GM12878 (cell line): ENCODE measurements at regions not wholly inside any gene's neighbourhood (a gene's known extent, or its start where the extent isn't known, plus 50 kb on each side); places are given as distances from the start of the nearest gene placed in this dataset.

Experiments used
- ATAC-seq: fragments of 200-7000 bp; cut with Tn5 transposase; 3 replicates; pipeline ENCODE4 v1.9.1; 2020; ENCODE audit warnings: mild to moderate bottlenecking, moderate library complexity
- BruUV-seq: library from RNA; stranded (reverse); fragments of 400-500 nt; replicated peaks from 2 replicates; lab custom pipeline; 2021; lab: Mats Ljungman, UMichigan
- CTCF ChIA-PET: fragments of 300-600 bp; sonication (Branson Sonifier 250); formaldehyde crosslinking; extraction: SDS; loops from one replicate; lab custom pipeline; 2021; ENCODE audit warnings: inconsistent platforms; lab: Yijun Ruan, JAX
- POLR2A ChIA-PET: fragments of 350-600 bp; formaldehyde crosslinking; extraction: SDS; loops from one replicate; lab custom pipeline; 2021; ENCODE audit warnings: inconsistent platforms; lab: Charles Lee
- RAD21 ChIA-PET: fragments of 300-600 bp; sonication (Branson Sonifier 250); formaldehyde crosslinking; loops from one replicate; lab custom pipeline; 2023; ENCODE audit warnings: antibody characterized with exemption; ENCODE audit not compliant: unreplicated experiment; lab: Charles Lee
- SMC1A ChIA-PET: fragments of 300-600 bp; sonication (Branson Sonifier 250); formaldehyde crosslinking; loops from one replicate; lab custom pipeline; 2023; ENCODE audit not compliant: unreplicated experiment, uncharacterized antibody; lab: Charles Lee
- DNase-seq: peaks from one replicate; pipeline ENCODE4 v3.0.0-alpha.2; 2011; ENCODE audit warnings: low read depth, low spot score
- FAIRE-seq: peaks from 3 replicates; lab custom pipeline; 2011; peaks lifted over from hg19 to GRCh38; lab: Jason Lieb, UNC
- H2AFZ ChIP-seq: 2 replicates; pipeline ENCODE4 v1.6.0; 2011; ENCODE audit warnings: low read depth, low read length, control low read depth; ENCODE audit not compliant: control insufficient read depth
- H3K27ac ChIP-seq: 2 replicates; pipeline ENCODE4 v1.5.1; 2011; ENCODE audit warnings: control low read depth; ENCODE audit not compliant: control insufficient read depth, insufficient read depth
- H3K27me3 ChIP-seq, 2 experiments: replicated peaks in 1 of 2; 2 replicates each; pipeline versions ENCODE4 v1.6.0 to v1.6.1; 2011; ENCODE audit warnings: low read length in 1 of 2; ENCODE audit not compliant: control insufficient read depth in 2 of 2, insufficient read depth in 2 of 2
- H3K36me3 ChIP-seq, 2 experiments: 2 replicates each; pipeline ENCODE4 v1.5.1; 2011; ENCODE audit warnings: low read length in 1 of 2; ENCODE audit not compliant: control insufficient read depth in 2 of 2, insufficient read depth in 2 of 2
- H3K4me1 ChIP-seq: 2 replicates; pipeline ENCODE4 v1.6.1; 2011; ENCODE audit warnings: mild to moderate bottlenecking, low read length, moderate library complexity, mixed read lengths; ENCODE audit not compliant: control insufficient read depth, insufficient read depth
- H3K4me2 ChIP-seq: 2 replicates; pipeline ENCODE4 v1.6.0; 2011; ENCODE audit warnings: control low read depth; ENCODE audit not compliant: control insufficient read depth, insufficient read depth
- H3K4me3 ChIP-seq: fragments of 200-600 bp; sonication (generic); 2 replicates; pipeline ENCODE4 v1.5.1; 2016
- H3K79me2 ChIP-seq: 2 replicates; pipeline ENCODE4 v1.6.0; 2011; ENCODE audit warnings: low read length; ENCODE audit not compliant: control insufficient read depth, insufficient read depth
- H3K9ac ChIP-seq: 2 replicates; pipeline ENCODE4 v1.8.0; 2011; ENCODE audit warnings: low read length, control low read depth, mixed read lengths; ENCODE audit not compliant: control insufficient read depth, insufficient read depth
- H3K9me3 ChIP-seq: replicated peaks from 3 replicates; pipeline ENCODE4 v1.5.1; 2011; ENCODE audit warnings: mild to moderate bottlenecking, low read length; ENCODE audit not compliant: control insufficient read depth, insufficient read depth
- H4K20me1 ChIP-seq: 2 replicates; pipeline ENCODE4 v1.6.0; 2011; ENCODE audit not compliant: control insufficient read depth, insufficient read depth
- CREB1 ChIP-seq: IDR thresholded peaks from 2 replicates; pipeline ENCODE4 v1.6.1; 2012; ENCODE audit warnings: low read depth, mild to moderate bottlenecking, inconsistent platforms
- CREM ChIP-seq: IDR thresholded peaks from 2 replicates; pipeline ENCODE4 v1.6.1; 2014; ENCODE audit warnings: antibody characterized with exemption, low read depth
- IKZF1 ChIP-seq: fragments of 450-650 bp; conservative IDR thresholded peaks from 2 replicates; pipeline ENCODE4 v1.6.1; 2017; ENCODE audit warnings: antibody characterized with exemption, mild to moderate bottlenecking
- KLF5 ChIP-seq: fragments of 450-650 bp; IDR thresholded peaks from 2 replicates; pipeline ENCODE4 v1.6.1; 2014; ENCODE audit warnings: mild to moderate bottlenecking; ENCODE audit not compliant: partially characterized antibody
- LARP7 ChIP-seq: fragments of 450-650 bp; IDR thresholded peaks from 2 replicates; pipeline ENCODE4 v1.6.1; 2017; ENCODE audit warnings: mild to moderate bottlenecking
- NR2C1 ChIP-seq: fragments of 450-650 bp; IDR thresholded peaks from 2 replicates; pipeline ENCODE4 v1.6.1; 2017; ENCODE audit warnings: antibody characterized with exemption, mild to moderate bottlenecking, moderate library complexity
- NR2C2 ChIP-seq: IDR thresholded peaks from 2 replicates; pipeline ENCODE4 v1.6.1; 2011; ENCODE audit warnings: borderline replicate concordance, low read depth; ENCODE audit not compliant: control insufficient read depth, insufficient read length
- NRF1 ChIP-seq: conservative IDR thresholded peaks from 2 replicates; pipeline ENCODE4 v1.6.1; 2011; ENCODE audit warnings: mild to moderate bottlenecking, low read depth, low read length, improper control_type of control experiment
- PAX5 ChIP-seq: IDR thresholded peaks from 2 replicates; pipeline ENCODE4 v1.6.1; 2011; ENCODE audit warnings: low read depth, low read length, borderline replicate concordance
- ZNF274 ChIP-seq: IDR thresholded peaks from one replicate; pipeline ENCODE4 v1.8.0; 2011; ENCODE audit not compliant: insufficient read length, insufficient read depth
- WGBS: methylation state at CpG from one replicate; pipeline ENCODE4 v1.1.6; 2016; ENCODE audit warnings: low lambda C conversion rate; ENCODE audit not compliant: insufficient replicate concordance, insufficient coverage; ENCODE audit errors: missing lambda C conversion rate; 5-methylcytosine and 5-hydroxymethylcytosine counted together
- in situ Hi-C: fragments of 300-500 bp; cut with MboI; formaldehyde crosslinking; loops from 9 replicates; pipeline ENCODE4 v1.14.3; 2018; ENCODE audit warnings: mixed read lengths
- intact Hi-C: fragments of 100-400 bp; cut with micrococcal nuclease; formaldehyde crosslinking; loops from one replicate; pipeline ENCODE4 v1.14.2; 2022; ENCODE audit not compliant: unreplicated experiment
- TF ChIP-seq, protein P1 (sequence below): IDR thresholded peaks from 2 replicates; pipeline ENCODE4 v1.6.1; 2011; ENCODE audit warnings: mild to moderate bottlenecking, low read depth, low read length, moderate library complexity; ENCODE audit not compliant: insufficient replicate concordance
- TF ChIP-seq, protein P2 (sequence below): fragments of 450-650 bp; formaldehyde crosslinking; IDR thresholded peaks from 2 replicates; pipeline ENCODE4 v1.4.0; 2022; ENCODE audit warnings: mild to moderate bottlenecking, moderate library complexity
- TF ChIP-seq, protein P3 (sequence below): fragments of 450-650 bp; IDR thresholded peaks from 2 replicates; pipeline ENCODE4 v1.6.1; 2014; ENCODE audit warnings: mild to moderate bottlenecking

DNA sequence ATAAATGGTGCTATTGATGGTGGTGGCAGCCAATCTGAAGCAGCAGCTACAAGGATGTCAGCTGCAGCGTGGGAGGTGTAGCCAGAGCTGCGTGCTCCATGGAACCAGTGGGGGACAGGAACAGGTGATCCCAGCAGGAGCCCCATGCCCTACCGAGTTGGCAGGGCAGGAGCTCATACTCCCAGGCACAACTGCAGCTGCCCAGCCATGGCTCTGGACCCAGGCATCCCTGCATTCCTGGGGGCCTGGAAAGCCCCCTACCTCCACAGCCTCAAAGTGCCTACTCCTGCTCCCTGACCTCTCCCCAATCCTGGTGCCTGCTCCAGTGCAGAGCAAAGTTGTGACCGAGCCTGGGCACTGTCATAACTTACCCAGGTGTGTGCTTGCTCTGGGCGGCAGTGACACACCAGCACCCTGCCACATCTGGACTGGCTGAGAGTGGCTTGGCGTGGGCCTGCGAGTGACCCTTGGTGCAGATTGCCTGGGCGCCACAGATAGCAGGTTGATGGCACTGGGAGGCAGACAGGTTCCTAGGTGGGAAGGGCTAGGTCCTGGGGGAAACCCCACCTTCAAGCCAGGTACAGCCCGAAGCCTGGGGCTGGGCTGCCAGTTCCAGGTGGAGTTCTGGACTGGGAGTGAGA is 101.1 kb downstream of the DCAF12L2 start (continued):
- no peak for TF ChIP-seq NRF1
- no peak for TF ChIP-seq KLF5

DNA sequence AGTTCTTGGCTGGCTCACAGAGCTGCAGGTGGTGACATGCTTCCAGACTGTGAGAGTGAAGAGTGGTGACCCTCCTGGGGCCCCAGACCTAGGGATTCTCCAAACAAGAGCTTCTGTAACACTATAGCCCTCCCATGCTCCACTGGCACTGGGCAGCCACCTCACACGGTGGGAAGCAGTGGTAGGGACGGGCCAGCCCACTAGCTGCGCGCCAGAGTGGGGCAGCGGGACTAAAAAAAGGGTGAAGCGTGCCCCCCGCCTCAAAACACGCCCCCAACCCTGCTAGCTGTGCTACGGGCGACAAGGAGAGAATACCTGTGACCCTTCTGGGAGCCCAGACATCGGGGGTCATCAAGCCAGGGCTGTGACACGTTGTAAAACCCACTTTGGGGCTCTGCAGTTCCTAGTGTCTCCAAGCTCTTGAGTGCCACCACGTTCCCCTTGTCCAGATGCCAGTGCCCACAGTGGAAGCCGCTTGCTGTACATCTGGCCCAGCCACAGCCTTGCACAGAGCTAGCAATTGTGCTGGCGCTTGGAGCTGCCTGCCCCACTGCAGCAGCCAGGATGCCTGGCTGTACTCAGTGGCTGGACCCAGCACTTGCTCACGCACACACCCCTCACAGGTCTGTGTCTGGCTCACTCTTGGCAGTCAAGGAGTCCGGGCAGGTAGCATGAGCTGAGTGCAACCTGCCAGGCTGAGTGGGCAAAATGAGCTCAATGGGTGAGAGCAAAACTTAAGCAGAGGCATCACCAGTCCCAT is 100.0 kb downstream of the DCAF12L2 start:
- H3K9ac ChIP-seq = no peak overlapping the region
- RAD21 ChIA-PET = no interaction called here
- H3K4me1 ChIP-seq = no peaks in the 10 kb centered on the region
- H3K27ac ChIP-seq = no peak overlapping the region
- no peak overlapping the region for H3K4me2 ChIP-seq
- CTCF ChIA-PET = interaction anchor here (0.9 kb wide), 1 partner anchor 11 kb away, joined by 3 read pairs; no protein-coding TSS in a partner anchor
- in situ Hi-C loops (no loop called here), intact Hi-C loops (no loop called here)
- H3K79me2 ChIP-seq = no peaks in the 10 kb centered on the region
- SMC1A ChIA-PET = no interaction called here
- no peak for FAIRE-seq
- H3K36me3 ChIP-seq = no peaks in the 10 kb centered on the region
- no peaks in the 10 kb centered on the region for H3K9me3 ChIP-seq
- 18% methylated on average over 17 of the region's 17 CpGs for WGBS
- ATAC-seq = no peak
- no peaks in the 10 kb centered on the region for H3K27me3 ChIP-seq
- no peak for TF ChIP-seq NR2C1
- TF ChIP-seq NR2C2 = no peak
- no peak for TF ChIP-seq PAX5
- no peak for TF ChIP-seq ZNF274
- TF ChIP-seq, protein P1, sequence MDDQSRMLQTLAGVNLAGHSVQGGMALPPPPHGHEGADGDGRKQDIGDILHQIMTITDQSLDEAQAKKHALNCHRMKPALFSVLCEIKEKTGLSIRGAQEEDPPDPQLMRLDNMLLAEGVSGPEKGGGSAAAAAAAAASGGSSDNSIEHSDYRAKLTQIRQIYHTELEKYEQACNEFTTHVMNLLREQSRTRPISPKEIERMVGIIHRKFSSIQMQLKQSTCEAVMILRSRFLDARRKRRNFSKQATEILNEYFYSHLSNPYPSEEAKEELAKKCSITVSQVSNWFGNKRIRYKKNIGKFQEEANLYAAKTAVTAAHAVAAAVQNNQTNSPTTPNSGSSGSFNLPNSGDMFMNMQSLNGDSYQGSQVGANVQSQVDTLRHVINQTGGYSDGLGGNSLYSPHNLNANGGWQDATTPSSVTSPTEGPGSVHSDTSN = no peak
- no peak for TF ChIP-seq IKZF1
- no peak for TF ChIP-seq CREM
- no peak for TF ChIP-seq CREB1
- TF ChIP-seq, protein P2, sequence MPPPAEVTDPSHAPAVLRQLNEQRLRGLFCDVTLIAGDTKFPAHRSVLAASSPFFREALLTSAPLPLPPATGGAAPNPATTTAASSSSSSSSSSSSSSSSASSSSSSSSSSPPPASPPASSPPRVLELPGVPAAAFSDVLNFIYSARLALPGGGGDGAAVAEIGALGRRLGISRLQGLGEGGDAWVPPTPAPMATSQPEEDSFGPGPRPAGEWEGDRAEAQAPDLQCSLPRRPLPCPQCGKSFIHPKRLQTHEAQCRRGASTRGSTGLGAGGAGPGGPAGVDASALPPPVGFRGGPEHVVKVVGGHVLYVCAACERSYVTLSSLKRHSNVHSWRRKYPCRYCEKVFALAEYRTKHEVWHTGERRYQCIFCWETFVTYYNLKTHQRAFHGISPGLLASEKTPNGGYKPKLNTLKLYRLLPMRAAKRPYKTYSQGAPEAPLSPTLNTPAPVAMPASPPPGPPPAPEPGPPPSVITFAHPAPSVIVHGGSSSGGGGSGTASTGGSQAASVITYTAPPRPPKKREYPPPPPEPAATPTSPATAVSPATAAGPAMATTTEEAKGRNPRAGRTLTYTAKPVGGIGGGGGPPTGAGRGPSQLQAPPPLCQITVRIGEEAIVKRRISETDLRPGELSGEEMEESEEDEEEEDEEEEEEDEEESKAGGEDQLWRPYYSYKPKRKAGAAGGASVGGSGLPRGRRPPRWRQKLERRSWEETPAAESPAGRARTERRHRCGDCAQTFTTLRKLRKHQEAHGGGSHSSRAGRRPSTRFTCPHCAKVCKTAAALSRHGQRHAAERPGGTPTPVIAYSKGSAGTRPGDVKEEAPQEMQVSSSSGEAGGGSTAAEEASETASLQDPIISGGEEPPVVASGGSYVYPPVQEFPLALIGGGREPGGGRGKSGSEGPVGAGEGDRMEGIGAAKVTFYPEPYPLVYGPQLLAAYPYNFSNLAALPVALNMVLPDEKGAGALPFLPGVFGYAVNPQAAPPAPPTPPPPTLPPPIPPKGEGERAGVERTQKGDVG = no peak
- TF ChIP-seq, protein P3, sequence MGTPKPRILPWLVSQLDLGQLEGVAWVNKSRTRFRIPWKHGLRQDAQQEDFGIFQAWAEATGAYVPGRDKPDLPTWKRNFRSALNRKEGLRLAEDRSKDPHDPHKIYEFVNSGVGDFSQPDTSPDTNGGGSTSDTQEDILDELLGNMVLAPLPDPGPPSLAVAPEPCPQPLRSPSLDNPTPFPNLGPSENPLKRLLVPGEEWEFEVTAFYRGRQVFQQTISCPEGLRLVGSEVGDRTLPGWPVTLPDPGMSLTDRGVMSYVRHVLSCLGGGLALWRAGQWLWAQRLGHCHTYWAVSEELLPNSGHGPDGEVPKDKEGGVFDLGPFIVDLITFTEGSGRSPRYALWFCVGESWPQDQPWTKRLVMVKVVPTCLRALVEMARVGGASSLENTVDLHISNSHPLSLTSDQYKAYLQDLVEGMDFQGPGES = no peak
- TF ChIP-seq LARP7 = no peak
- H3K4me3 ChIP-seq = no peak overlapping the region
- H4K20me1 ChIP-seq = no peaks in the 10 kb centered on the region
- DNase-seq = no peak
- POLR2A ChIA-PET = no interaction called here
- BruUV-seq = no TSS peak
- H2AFZ ChIP-seq = no peak overlapping the region
